GM21619 (cell line): ENCODE measurements at regions not wholly inside any gene's neighbourhood (a gene's known extent, or its start where the extent isn't known, plus 50 kb on each side); places are given as distances from the start of the nearest gene placed in this dataset.
"Not testable (repeated sequence)": the region's sequence is repeated elsewhere in the genome, so short reads cannot be mapped to it uniquely, and the experiment has no call there.

Experiments
- ATAC-seq: cut with Tn5 transposase; IDR thresholded peaks from one replicate; pipeline ENCODE4 v1.9.1; 2021; ENCODE audit not compliant: unreplicated experiment

DNA sequence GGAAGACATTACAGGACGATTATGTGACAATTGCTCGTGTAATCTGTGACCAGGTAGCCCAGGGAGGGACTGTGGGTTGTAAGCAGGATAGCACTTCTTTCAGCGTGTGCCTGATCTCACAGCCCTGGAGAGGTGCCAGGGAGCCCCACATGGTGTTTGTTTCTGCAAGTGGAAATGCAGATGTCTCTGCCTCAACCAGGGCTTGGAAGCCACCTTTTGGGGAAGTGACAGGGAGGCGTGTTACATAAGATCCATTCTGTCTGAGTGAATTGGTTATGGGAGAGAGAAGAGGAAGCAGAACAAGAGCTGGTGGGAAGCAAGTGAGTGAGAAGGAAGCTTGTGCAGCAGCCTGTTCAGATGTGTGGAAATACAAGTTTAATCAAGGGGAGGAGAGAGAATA, 104.5 kb upstream of the GATB start:
- ATAC-seq: no peak

DNA sequence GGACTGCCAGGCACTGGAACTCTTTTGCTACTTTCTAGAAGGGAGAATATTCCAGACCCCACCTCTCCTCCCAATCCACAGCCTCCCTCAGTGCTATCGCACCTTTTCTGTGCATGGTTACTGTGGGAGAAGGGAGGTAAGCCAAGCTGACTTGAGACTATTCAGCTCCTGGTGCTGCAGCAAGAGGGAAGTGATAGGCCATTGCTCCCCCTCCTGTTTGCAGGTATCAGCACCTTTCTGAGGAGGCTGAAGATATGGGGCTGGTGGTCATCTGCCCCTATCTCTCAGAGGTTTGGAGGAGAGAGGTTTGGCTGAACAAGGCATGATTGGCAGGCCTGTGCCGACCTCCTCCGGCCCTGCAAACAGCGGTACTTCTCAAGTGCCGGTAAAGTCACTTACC, 103.3 kb upstream of the GATB start:
- ATAC-seq: no peak

DNA sequence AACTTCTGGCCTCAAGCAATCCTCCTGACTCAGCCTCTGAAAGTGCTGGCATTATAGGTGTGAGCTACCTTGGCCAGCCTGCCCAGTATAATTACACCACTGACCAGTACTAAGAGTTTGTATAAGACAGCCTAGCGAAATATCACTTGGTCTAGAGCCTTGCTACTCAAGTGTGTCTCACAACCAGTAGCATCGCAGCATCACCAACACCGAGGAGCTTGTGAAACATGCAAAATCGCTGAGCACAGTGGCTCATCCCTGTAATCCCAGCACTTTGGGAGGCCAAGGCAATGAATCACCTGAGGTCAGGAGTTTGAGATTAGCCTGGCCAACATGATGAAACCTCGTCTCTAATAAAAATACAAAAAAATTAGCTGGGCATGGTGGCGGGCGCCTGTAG, 102.0 kb upstream of the GATB start:
- ATAC-seq: no peak

DNA sequence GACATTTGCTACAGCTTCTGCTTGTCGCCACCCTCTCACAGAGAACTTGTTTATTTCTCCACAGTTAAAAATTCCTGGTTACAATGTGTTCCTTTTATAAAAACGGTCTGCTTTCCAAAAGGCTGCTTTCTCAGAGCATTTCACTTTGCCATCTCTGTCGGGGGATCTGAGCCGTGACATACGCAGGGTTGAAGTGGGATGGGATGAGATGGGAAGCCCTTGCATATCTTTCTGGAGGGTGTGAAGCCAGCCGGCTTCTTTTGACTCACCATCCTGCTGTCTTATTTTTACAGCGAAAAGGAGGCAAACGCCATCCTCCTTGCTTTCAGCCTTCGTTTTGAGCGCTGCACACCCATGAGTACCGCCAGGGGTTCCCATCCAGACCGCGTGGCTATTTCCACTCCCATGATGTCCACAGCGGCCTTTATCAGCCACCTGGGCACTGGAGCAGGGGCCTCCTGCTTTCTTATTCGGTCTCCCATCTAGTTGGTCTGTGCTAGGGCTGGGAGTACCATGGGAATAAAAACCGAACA, 99.8 kb upstream of the GATB start:
- no peak for ATAC-seq

DNA sequence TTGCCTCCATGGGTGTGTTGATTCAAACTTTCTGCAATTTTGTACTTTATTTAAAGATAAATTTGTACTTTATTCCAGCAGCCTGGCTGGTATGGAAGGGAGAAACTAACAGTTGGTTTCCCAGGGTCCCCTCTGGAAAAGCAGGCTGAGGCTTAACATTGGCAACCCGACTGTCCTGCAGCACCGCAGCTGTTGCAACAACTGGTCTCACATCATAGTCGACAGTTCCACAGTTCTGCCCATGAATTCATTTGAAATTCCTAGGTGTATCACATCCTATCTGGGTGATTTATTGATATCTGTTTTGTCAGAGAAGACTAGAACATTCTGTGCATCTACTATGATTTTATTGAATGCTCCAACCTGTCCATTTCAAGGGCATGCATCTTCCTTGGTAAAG, 98.8 kb upstream of the GATB start:
- no peak for ATAC-seq

DNA sequence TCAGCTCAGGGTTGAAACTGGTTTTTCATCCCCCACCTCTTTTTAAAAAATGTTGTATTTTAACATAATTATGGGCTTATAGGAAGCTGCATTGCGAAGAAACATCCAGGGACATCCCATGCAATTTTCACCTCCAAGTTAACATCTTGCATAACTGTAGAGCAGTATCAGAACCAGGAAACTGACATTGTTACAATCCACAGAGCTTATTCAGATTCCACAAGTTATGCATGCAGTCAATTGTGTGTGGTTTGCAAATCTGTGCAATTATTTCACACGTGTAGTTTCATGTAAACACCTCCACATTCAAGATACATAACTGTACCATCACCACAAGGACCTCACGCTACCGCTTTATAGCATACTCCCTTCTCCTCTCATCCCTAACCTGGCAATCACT, 97.5 kb upstream of the GATB start:
- no peak for ATAC-seq

DNA sequence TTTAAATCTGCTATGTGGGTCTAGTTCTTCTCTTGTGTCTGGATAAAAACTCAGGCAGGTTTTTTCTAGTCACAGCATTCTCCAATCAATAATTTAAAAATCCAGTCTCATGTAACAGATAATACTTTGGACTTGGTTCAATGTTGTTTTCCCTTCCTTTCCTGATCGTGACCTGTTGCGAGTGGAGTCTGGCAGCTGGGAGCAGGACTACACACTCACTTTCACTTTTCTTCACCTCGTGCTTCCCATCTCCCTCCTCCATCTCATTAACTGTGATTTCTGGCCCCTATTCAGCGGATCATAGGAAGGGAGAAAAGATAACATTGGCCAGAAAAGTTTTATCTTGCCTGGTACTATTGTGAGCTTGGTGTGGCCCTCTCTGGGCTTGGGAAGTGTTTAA, 96.6 kb upstream of the GATB start:
- no peak for ATAC-seq

DNA sequence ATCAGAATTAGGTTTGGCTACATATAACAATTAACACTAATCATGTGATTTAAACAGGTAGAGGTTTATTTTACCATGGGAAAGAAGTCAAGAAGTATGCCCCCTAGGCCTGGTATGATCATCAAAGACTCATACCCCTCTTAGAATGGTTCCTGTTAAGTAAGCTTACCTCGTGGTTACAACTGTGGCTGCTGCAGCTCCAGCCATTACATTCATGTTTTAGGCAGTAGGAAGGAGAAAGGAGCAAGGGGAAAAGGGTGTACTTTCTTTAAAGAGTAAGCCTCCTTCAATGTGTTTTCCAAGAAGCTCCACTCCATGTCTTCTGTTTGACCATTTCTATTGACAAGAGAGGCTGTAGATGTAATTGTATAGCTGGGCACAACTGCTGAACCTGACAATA, 94.9 kb upstream of the GATB start:
- no peak for ATAC-seq

DNA sequence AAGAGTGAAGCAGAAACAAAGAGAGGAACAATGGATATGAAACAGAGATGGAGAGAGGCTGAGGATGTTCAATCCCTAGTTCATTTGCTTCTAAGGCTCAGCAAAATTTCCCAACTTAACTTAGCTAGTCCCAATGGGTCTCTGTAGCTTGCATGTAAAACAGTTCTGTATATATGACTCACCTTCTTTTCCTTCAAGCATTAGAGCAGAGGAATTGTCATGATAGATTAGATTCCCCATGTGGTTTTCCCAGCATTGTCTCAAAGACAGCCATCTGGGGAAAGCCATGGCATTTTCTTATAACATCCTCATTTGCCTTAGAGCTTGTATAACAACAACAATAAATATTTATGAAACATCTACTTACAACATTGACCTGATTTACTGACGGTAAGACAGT, 93.9 kb upstream of the GATB start:
- ATAC-seq: no peak

DNA sequence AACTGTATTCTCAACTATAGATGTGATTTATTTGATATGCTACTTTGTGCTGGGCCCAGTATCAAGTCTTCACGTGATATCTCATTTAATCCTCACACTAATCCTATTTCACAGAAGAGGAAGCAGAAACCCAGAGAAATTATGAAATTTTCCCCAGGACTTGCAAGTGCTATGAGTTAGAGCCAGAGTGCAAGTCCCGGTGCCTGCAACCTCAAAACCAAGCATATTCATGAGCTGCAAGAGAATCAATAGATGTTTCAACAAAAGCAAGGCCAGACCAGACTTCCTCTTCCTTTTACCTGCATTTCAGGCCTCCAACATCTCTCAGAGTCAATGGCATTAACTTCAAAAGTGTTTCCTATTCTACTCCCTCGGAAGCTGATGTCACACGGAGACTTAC, 92.2 kb upstream of the GATB start:
- no peak for ATAC-seq

DNA sequence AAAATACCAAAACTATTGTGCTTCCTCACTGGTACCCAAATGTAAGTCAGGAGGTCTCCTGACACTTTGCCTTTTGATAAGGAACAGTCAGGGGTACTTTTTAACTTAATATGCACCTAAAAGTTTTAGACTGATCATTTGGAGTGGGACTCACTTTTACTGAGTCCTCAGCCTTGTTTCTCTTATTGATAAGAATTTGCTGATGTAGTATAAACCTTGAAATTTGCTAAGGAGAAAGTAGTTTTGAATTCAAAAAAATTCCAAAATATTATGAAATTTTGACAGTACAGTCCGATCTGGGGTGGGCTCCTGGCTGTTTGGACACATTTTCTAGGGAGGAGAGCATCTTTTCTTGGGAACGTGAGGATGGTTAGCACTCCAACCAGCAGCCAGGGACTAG, 91.4 kb upstream of the GATB start:
- no peak for ATAC-seq

DNA sequence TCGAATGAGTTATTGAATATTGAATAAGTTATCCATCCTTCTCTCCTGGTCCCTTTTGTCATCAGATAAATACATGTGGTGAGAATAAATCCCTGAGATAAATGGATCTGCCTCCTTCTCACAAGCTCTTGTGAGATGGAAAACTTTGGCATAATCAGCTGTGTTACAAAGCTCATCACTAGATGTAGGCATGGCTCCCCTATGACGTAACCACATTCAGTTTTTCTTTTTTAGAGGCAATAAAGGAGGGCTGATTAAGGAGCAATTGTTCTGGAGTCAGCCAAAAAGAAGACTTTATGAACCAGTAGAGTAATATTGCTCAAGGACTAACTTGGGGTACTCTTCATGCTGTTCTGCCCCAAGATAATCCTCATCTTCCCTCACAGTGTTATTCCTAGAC, 90.5 kb upstream of the GATB start:
- no peak for ATAC-seq

DNA sequence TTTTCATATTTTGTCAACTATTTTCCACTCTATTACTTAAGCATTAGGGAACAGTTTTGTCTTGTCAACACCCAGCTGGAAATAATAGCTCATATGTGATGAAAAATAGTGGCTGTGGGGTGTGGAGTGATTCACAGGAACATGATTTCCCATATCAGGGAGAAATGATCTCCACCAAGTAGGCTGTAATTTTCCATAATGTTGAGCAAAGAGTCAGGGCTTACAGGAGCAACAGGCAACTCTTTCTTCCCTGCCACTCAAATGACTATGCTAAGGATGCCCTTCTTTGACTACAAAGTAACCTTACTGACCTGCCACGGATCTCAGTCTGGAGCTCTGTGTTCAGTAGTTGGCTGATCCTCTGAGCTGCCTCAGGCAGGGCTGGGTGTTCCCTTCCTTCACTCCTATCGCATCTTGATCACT, 90.0 kb upstream of the GATB start:
- no peak for ATAC-seq

DNA sequence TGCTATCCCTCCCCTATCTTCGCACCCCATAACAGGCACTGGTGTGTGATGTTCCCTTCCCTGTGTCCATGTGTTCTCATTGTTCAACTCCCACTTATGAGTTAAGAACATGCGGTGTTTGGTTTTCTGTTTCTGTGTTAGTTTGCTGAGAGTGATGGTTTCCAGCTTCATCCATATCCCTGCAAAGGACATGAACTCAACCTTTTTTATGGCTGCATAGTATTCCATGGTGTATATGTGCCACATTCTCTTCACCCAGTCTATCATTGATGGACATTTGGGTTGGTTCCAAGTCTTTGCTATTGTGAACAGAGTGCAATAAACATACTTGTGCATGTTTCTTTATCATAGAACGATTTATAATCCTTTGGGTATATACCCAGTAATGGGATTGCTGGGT, 84.7 kb upstream of the GATB start:
- not testable (repeated sequence) for ATAC-seq

DNA sequence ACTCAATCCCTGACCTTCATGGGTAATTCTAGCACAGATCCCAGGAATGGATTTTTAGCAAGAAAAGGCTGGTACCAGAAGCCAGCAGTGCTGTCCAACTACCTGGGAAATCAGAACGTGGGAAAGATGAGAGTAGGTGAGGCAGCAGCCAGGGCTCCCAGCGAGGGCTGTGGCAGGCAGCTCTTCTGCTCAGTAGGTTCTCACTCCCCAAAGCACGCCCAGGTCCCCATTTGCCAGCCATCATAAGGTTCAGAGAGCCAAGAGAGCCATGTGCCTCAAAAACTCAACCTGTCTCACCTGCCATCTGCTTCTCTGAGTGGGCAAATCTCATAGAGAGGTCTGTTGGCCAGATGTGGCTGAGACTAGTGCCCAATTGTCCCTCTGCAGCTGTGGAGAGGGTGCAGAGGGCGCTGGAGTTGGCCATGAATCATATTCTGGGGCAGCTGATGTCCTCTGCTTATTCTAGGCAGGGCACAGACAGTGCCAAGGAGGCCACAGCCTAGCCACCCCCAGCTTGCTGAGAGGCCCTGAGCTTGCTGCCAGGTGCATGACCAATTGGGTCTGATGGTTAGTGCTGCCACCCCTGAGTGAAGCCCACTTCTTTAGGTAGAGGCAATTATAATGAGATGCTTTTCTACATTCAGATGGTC, 81.7 kb upstream of the GATB start:
- no peak for ATAC-seq

DNA sequence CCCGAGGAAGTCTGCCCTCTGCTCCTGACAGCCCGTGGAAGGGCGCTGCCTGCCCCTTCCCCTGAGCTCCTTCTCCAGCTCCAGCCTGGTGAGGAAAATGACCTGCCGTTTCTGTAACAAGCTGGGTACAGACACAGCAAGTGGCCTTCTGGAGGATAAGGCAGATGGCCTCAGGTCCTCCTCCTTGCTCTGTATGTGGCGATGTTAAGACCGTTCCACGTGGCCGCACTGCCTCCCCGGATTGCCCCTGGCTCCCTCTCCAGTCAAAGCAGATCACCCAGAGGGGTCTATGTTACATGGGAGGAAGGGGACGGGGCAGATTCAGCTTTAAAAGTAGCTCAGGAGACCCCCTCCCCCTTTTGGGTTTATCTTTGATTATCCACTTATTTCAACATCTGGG, 80.3 kb upstream of the GATB start:
- ATAC-seq: no peak

DNA sequence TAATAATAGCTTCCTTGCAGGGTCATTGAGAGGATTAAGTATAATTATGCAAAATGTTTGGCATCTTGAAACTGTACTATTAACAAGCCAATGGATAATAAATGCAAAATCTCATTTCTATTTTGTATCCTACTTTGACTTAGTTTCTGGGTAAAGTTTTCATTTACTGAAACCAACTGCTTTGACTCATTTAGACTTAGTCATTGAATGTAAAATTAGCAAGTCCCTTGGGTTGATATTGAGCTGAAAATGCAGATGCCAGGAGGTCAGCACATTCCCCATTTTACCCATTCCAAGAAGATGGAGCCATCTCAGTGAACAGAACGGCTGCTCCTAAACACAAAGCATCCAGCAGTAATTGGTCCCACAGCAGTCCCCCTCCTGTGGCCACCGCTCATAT, 74.7 kb upstream of the GATB start:
- no peak for ATAC-seq

DNA sequence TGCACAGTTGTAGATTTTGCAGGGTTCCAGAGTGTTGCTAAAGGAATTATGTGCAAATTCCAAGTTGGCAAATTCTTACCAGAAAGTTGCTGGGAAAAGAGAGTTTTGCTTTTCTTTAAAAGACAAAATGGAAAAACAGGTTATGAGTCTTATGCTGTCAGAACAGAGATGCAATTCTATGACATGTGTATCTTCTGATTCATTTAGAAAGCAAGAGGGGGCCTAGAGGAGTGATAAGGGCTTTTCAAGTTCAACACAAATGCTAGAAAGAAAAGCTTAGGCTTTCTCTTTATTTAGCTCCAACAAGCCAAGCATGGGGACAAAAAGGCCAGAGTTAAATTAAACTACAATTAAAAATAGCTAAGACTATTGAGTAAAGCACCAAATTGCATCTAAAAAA, 72.4 kb upstream of the GATB start:
- ATAC-seq: no peak

DNA sequence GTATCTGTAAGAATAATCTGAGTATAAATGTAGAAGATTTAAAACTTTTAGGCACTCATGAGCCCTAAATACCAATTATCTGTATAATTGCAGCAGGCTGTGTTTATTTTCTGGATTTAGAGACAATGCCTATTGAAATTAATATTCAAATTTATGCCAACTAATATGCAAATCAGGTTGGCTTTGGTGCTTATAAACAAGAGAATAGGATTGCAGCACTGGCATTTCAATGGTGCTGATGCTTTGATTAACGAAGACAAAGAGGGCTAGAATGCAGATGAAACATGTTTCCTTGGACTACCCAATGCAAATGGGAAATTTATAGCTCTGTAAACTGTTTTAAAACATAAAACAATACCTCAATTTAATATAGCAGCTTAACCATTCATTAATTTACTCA, 70.7 kb upstream of the GATB start:
- no peak for ATAC-seq

DNA sequence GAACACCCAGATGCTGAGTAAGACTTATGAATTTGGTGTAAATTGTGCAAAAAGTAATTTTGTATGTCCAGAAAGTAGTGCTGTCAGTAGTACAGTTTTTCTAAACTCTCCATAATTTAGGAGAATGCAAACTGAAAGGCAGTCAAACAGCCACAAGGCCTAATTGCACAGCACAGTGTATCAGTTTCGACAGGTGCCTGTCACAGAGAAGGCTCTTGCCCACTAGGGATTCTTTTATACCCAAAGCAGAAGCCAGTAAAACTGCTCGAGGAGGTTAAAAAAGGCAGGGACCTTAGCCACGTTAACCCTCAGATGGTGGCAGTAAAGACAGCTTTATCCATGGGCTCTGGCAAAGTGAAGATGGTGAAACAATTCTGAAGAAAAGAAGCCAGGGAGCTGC, 69.4 kb upstream of the GATB start:
- no peak for ATAC-seq

DNA sequence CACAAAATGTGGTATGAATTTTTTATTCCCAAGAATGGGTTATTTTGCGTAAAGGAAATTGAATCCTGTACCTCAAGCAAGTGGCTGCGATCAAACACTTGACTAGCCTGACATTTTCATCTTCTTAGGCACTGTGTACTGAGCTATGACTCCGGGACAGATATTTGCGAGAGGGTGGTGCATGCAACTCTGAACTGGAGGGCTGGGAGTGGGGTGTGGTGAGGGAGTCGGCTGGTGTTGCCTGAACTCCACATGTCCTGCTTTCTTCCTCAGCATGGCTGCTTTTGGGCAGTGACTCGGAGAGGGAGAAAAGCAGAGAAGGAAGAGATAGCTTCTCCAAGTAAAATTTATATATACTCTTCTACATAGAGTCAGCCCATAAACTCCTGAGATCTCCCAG, 68.5 kb upstream of the GATB start:
- no peak for ATAC-seq

DNA sequence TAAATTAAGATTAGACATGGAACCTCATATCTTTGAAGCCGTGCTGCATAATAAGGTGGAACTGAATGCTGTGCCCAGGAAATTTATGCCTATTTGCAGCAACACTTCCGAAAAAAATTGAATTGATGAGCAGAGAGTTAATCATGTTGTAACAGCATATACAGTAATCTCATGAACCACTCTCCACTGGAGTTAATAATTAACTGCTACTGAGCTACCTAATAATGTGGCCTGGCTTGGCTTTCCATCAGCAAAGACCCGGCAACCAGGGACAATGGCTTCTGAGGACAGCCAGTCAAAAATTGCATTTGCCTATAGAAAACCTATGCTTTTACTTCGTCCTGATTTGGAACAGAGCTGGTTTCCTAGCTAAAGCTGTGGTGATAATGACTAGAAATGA, 63.8 kb upstream of the GATB start:
- no peak for ATAC-seq

DNA sequence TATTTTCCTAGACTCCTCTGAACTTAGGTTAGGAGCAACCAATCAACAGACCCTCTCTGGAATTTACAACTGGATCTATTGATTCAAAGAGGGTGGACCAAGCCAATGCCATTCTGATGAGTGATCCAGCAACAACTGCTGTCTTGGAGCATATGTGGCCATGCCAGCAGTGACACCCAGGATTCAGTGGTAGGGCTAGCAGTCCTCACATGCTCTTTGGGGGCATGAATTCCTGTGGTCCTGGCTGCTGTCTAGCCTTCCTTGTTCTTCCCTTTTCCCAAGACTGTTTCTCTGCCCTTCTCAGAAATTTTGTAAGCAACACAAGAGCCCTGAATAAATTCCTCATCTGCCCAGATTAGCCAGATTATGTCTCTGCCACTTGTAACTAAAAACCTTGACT, 61.5 kb upstream of the GATB start:
- no peak for ATAC-seq

DNA sequence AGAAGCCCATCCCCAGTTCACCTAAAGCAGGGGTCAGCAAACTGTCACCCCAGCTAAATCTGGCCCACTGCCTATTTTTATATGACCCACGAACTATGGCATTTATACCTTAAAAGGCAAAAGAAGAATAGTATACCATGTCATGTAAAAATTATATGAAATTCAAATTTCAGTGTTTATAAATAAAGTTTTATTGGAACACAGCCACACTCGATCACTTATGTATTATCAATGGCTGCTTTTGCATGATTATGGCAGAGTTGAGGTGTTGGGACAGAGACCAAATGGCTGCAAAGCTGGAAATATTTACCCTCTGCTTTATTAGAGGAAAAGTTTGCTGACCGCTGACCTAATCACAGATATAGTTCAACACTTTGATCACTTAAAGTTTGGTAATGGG, 59.2 kb upstream of the GATB start:
- no peak for ATAC-seq
